VCaP (cell line): ENCODE measurements at regions not wholly inside any gene's neighbourhood (a gene's known extent, or its start where the extent isn't known, plus 50 kb on each side); places are given as distances from the start of the nearest gene placed in this dataset.
"Not testable (repeated sequence)": the region's sequence is repeated elsewhere in the genome, so short reads cannot be mapped to it uniquely, and the experiment has no call there.

ENCODE experiments used
- H3K27ac ChIP-seq: fragments of 450-650 bp; 2 replicates; pipeline ENCODE4 v1.5.1; 2017
- TF ChIP-seq, protein P1 (sequence below): fragments of 450-650 bp; conservative IDR thresholded peaks from 2 replicates; pipeline ENCODE4 v1.5.1; 2017; ENCODE audit warnings: mild to moderate bottlenecking, moderate library complexity

DNA sequence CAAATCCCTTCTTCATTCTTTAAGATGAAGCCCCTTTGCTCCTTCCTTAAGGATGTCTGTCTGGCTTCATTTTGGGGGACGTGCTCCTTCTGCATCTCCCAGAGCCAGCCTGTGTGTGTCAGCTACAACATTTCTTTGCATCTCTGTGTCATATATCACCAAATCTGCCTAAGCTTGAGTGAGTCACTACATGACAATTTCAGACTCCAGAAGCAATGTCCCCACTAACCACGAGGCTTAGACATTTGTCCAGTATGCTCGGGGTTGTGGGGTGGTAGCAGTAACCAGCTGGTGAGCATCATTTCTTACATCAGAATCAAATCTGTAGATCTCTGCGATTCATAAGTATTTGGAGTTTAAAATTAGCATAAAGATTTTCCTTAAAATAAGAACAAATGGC lies 54.1 kb upstream of the USP14 start:
- H3K27ac ChIP-seq, result not testable (repeated sequence)

DNA sequence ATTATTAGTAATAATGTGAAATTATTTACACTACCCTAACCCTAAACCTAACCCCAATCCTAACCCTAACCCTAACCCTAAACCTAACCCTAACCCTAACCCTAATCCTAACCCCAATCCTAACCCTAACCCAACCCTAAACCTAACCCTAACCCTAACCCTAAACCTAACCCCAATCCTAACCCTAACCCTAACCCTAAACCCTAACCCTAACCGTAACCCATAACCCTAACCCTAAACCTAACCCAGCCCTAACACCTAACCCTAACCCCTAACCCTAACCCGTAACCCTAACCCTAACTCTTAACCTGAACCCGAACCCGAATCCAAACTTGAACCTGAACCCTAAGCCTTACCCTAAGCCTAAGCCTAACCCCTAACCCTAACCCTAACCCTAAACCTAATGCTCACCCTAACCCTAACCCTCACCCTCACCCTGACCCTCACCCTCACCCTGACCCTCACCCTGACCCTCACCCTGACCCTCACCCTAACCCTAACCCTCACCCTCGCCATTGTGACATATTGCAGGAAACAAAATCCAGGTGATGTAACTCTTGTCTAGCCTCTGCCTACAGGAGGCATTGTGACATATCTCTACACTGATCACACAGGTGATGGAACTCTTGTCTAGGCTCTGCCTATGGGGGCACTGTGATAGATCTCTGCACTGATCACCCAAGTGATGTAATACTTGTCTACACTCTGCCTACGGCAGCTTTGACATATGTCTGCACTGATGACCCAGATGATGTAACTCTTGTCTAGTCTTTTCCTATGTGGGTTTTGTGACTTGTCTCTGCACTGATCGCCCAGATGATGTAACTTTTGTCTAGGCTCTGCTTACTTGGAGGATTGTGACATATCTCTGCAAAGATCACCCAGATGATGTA lies 53.0 kb upstream of the USP14 start:
- H3K27ac ChIP-seq, result not testable (repeated sequence)

DNA sequence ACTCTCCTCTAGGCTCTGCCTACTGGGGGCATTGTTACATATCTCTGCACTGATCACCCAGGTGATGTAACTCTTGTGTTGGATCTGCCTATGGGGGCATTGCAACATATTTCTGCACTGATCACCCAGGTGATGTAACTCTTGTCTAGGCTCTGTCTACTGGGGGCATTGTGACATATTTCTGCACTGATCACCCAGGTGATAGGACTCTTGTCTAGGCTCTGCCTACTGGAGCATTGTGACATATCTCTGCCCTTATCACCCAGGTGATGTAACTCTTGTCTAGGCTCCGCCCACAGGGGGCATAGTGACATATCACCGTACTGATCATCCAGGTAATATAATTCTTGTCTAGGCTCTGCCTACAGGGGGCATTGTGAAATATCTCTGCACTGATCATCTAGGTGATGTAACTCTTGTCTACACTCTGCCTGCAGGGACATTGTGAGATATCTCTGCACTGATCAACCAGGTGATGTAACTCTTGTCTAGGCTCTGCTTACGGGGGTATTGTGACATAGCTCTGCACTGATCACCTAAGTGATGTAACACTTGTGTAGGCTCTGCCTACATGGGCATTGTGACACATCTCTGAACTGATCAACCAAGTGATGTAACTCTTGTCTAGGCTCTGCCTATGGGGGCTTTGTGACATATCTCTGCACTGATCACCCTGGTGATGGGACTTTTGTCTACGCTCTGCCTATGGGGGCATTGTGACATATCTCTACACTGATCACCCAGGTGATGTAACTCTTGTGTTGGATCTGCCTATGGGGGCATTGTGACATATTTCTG lies 52.1 kb upstream of the USP14 start:
- H3K27ac ChIP-seq, result not testable (repeated sequence)

DNA sequence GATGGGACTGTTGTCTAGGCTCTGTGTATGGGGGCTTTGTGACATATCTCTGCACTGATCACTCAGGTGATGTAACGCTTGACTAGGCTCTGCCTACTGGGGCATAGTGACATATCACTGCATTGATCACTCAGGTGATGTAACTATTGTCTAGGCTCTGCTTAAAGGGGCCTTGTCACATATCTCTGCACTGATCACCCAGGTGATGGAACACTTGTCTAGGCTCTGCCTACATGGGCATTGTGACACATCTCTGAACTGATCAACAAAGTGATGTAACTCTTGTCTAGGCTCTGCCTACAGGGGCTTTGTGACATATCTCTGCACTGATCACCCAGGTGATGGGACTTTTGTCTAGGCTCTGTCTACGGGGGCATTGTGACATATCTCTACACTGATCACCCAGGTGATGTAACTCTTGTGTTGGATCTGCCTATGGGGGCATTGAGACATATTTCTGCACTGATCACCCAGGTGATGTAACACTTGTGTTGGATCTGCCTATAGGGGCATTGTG lies 51.4 kb upstream of the USP14 start:
- H3K27ac ChIP-seq, result not testable (repeated sequence)

DNA sequence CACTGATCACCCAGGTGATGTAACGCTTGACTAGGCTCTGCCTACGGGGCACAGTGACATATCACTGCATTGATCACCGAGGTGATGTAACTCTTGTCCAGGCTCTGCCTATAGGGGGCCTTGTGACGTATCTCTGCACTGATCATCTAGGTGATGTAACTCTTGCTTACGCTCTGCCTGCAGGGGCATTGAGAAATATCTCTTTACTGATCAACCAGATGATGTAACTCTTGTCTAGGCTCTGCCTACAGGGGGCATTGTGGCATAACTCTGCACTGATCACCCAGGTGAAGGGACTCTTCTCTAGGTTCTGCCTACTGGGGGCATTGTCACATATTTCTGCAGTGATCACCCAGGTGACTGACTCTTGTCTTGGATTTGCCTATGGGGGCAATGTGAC lies 50.9 kb upstream of the USP14 start:
- H3K27ac ChIP-seq, result not testable (repeated sequence)
- TF ChIP-seq, protein P1, sequence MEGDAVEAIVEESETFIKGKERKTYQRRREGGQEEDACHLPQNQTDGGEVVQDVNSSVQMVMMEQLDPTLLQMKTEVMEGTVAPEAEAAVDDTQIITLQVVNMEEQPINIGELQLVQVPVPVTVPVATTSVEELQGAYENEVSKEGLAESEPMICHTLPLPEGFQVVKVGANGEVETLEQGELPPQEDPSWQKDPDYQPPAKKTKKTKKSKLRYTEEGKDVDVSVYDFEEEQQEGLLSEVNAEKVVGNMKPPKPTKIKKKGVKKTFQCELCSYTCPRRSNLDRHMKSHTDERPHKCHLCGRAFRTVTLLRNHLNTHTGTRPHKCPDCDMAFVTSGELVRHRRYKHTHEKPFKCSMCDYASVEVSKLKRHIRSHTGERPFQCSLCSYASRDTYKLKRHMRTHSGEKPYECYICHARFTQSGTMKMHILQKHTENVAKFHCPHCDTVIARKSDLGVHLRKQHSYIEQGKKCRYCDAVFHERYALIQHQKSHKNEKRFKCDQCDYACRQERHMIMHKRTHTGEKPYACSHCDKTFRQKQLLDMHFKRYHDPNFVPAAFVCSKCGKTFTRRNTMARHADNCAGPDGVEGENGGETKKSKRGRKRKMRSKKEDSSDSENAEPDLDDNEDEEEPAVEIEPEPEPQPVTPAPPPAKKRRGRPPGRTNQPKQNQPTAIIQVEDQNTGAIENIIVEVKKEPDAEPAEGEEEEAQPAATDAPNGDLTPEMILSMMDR, result peak; percentile 22; the same call in 1 of the 2 replicates

DNA sequence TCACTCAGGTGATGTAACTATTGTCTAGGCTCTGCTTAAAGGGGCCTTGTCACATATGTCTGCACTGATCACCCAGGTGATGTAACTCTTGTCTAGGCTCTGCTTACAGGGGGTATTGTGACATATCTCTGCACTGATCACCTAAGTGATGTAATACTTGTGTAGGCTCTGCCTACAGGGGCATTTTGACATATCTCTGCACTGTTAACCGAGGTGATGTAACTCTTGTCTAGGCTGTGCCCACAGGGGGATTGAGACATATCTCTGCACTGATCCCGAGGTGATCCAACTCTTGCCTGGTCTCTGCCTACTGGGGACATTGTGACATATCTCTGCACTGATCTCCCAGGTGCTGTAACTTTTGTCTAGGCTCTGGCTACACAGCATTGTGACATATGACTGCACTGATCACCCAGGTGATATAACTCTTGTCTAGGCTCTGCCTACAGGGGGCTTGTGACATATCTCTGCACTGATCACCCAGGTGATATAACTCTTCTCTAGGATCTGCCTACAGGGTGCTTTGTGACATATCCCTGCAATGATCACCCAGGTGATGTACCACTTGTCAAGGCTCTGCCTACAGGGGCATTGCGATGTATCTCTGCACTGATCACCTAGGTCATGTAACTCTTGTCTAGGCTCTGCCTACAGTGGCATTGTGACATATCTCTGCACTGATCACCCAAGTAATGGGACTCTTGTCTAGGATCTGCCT lies 50.3 kb upstream of the USP14 start:
- not testable (repeated sequence) for H3K27ac ChIP-seq
